Stimulated activated naive CD8-positive, alpha-beta T cell treated with anti-CD3 and anti-CD28 coated beads, Interleukin-15, Interleukin-2, amounts not matched to agents 100 U/mL and 50 U/mL, for 24 hours (primary cell): ENCODE measurements at regions not wholly inside any gene's neighbourhood (a gene's known extent, or its start where the extent isn't known, plus 50 kb on each side); places are given as distances from the start of the nearest gene placed in this dataset.
"Not testable (repeated sequence)": the region's sequence is repeated elsewhere in the genome, so short reads cannot be mapped to it uniquely, and the experiment has no call there.

Experiments
- ATAC-seq: fragments of 150-1000 bp; cut with Tn5 transposase; one replicate; pipeline ENCODE4 v1.10.0; 2021
- DNase-seq: peaks from one replicate; pipeline ENCODE4 v3.0.0; 2021

DNA sequence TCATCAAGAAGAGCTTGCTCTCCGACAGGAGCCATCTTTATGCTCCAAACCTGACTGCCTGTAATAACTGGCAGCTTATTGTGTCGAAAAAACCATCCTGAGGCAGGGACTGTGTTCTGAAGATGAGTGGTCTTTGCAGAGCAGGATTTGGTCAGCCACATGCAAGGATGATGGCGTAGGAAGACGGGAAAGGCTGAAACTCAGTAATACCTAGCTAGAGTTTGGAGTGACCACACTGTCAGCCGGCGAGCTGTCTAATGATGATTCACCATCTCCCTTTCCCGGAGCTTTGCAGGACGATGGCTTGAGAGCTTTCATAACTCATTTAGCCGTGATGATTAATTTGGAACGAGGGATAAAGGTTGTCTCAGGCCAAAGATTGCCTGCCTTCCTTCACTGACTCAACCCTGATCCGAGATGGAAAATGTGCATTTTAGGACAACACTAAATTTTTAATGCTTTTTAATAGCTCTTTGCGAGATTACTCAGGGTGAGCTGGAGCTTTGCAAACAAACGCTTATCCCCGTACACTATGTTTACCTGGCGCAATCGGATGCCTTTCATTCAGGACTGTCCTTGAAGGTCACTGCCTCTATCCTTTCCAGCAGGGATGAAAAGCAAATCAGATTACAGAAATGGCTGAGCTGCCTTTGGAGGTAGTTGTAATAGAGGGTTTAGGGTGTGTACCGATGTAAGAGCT is 288.5 kb downstream of the ASMT start:
- no peak for ATAC-seq
- no peak for DNase-seq

DNA sequence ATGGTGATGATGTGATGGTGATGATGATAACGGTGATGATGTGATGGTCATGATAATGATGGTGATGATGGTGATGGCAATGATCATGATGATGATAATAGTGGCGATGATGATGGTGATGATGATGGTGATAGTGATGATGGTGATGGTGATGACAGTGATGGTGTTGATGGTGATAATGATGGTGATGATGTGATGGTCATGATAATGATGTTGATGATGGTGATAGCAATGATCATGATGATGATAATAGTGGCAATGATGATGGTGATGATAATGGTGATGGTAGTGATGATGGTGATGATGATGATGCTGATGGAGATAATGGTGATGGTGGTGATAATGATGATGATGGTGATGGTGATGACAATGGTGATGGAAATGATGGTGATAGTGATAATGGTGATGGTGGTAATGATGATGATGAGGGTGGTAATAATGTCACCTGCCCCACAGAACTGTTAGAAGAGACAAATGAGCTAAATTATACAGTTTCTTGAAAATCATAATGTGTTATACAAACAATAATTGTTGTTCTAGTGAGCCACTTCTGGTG is 289.9 kb downstream of the ASMT start:
- ATAC-seq (no peak), DNase-seq (no peak)

DNA sequence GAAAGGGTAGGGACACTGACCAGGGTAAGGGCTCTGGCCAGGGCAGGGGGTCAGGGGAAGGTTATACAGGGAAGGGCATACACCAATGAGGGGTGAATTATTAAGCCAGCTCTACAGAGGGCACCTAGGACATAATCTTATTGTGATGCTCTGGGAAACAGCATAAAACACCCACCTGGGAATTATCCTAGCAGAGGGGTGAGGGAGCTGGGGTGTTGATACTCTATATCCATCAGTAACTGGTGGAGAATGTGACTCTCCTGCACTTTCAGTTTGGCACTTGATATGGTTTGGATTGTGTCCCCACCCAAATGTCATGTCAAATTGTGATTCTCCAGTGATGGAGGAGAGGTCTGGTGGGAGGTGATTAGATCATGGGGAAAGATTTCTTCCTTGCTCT is 291.2 kb downstream of the ASMT start:
- ATAC-seq (no peak), DNase-seq (no peak)

DNA sequence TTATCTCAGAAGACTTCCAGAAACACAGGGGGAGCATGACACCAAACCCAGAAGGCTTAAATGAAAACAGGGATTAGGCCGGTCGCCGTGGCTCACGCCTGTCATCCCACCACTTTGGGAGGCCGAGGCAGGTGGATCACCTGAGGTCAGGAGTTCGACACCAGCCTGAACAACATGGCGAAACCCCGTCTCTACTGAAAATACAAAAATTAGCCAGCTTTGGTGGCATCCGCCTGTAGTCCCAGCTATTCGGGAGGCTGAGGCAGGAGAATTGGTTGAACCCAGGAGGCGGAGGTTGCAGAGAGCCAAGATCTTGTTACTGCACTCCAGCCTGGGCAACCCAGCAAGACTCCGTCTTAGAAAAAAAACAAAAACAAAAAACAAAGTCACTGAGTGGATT is 294.1 kb downstream of the ASMT start:
- not testable (repeated sequence) for DNase-seq, ATAC-seq

DNA sequence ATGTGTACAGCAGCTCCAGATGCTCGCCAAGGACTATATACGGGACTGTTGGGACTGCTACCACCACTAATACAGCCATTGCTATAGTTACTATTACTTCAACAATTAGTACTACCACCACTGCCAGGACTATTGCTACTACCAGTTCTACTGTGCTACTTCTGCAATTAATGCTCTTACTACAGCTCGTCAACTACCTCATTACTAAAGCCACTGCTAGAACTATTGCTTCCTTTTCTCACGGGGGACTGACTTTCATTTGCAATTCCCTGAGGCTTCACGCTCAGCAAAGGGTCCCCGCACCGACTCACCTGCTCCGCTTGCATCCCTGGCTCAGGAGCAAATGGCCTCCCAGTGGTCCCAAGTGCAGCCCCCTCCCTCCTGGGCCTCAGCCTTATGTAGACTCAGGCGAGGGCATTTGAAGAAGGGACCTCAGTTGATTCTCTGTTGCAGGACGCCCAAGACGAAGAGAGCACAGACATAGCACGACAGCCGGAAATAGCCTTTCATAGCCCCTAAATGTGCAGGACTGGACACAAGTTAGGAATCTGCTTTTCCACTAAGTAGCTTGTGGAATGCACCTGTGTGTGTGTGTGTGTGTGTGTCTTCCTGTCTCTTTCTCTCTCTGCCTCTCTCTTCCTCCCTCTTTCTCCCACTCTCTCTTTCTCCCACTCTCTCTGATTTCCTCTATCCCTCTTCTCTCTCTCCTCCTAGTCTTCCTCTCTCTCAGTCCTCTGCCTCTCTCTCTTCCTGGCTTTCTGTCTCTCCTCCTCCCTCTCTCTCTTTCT is 294.8 kb downstream of the ASMT start:
- DNase-seq (no peak), ATAC-seq (no peak)

DNA sequence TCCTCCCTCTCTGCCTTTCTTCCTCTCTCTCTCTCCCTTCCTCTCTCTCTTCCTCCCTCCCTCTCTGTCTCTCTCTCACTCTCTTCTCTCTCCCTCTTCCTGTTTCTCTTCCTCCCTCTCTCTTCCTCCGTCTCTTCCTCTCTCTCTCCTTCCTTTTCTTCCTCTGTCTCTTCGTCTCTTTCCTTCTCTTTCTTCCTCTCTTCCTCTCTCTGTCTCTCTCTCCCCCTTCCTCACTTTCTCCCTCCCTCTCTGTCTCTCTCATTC is 295.3 kb downstream of the ASMT start:
- no peak for ATAC-seq
- no peak for DNase-seq

DNA sequence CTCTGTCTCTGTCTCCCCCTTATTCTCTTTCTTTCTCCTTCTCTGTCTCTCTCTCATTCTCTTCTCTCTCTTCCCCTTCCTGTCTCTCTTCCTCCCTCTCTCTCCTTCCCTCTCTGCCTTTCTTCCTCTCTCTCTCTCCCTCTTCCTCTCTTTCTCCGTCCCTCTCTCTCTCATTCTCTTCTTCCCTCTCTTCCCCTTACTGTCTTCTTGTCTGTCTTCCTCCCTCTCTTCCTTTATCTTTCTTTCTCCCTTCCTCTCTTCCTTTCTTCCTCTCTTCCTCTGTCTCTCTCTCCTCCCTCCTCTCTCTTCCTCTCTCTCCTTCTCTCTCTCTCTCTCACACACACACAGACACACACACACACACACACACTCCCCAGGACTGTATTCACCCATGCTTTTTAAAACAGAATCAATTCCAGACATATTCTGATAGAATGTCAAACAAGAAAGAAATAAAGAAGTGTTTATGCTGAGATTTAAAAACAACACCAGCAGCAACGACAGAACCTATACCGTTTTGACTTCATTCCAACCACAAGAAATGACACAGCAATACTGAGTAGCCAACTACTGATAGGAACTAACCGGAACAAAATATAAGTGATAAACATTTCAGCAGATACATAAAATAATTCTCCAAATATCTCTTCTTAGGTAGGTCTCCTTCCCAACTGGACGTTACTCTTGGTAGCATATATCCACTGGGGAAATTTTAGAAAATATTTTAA is 296.7 kb downstream of the ASMT start:
- ATAC-seq = no peak
- DNase-seq = no peak

DNA sequence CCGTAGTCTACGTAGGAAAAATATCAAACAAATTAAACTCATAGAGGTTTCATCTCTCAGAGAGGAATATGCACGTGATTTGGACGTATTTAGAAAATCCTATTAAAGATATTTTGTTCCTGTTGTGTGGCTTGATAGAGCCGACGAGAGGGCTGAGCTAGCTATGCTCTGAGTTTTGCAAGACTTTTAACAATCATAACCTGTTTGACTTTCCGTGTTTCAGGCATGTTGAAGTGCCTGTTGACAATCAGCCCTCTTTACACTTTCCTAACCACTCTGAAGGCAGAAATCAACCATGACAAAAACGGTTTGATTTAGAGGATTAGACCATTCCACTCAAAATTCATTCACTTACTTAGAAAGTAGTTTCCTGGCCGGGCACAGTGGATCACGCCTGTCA is 297.3 kb downstream of the ASMT start:
- DNase-seq (no peak), ATAC-seq (no peak)

DNA sequence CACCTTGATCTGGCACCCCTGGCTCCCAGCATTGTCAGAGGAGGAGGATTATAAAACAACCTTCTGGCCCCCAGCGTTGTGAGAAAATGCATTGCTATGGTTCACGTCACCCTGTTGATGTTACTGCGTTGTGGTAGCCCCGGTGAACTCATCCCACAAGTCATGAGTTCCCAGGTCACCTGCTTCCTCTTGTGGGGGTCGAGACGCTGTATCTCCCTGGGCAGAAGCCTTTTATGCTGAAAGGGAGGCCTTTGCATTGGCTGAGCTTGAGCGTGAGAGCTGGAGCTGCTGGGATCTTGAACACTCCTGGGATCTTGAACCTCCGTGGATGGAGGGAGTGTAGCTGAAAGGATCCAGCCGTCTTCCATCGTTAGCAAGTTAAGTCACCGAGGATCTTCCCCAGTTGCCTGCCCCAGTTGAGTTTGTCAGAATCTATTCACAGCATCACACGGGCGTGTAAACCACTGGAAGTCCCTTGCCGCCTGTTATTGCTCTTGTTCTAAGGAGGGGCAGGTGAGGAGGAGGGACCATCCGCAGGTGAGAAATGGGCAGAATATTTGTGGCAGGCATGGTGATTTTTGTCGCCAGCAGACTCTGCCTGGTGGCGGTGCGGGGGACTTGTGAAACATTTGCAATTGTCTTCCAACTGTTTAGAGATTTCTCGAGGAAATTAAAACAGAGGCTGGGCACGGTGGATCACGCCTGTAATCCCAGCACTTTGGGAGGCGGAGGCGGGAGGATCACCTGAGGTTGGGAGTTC is 299.9 kb downstream of the ASMT start:
- no peak for ATAC-seq
- no peak for DNase-seq

DNA sequence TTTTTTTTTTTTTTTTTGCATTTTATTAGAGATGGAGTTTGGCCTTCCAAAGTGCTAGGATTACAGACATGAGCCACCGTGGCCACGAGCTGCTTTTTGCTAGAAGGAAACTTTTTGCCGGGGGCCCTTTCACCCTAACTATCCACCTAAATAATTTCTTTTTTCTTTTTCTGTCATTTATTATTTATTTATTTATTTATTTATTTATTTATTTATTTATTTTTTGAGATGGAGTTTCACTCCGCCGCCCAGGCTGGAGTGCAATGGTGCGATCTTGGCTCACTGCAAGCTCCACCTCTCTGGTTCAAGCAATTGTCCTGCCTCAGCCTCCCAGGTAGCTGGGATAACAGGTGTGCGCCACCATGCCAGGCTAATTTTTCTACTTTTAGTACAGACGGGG is 303.9 kb downstream of the ASMT start:
- no peak for DNase-seq
- no peak for ATAC-seq

DNA sequence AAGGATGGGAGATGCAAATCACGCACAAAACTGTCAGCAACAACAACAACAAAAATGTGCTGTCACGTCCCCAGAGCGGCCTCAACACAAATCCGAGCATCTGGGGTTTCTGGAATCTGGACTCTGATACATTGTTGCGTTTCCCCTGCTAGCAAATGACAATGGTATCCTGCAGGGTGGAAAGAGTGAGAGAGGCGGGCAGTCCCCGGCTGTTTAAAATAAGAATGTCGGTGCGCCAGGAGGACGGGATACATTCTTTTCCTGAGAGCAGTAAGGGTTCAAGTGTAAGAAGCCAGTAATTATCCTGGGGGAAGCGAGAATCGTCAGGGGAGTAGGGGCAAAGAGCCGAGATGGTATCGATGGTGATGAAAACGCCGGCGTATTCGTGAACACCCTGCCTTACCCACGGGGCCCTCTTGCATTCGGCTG is 310.2 kb downstream of the ASMT start:
- ATAC-seq (no peak), DNase-seq (no peak)

DNA sequence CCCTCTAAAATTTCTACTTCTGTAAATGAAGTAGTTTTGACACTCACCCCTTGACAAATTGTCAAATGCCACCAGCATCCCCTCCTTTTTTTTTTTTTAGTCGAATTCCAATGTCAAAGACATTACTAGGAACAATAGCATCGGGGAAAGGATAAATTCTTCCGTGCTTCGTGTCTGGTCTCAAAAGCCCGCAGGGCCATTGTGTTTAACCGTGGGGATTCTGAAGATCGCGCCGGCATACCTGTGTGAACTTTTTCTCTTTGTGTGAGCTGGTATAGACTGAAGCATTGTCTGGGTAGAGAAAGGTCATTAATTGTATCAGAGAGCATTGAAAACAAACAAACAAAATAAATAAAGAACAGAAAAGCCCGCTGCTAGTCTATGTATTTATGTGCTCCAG is 313.9 kb downstream of the ASMT start:
- DNase-seq (no peak), ATAC-seq (no peak)

DNA sequence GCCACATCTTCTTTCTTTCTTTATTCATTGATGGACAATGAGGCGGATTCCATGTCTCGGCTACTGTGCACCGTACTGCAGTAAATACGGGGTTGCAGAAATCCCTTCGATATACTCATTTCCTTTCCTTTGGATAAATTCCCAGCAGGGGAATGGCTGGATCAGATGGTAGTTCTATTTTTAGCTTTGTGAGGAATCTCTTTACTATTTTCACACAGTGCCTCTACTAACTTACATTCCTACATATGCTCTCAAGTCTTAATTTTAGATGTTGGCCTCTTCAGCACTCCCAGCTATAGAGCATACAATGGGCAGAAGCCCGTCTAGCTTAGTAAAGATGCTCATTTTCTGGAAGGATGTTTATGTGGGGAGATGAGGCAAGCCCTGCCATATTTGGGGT is 317.4 kb downstream of the ASMT start:
- ATAC-seq = no peak
- DNase-seq = no peak

DNA sequence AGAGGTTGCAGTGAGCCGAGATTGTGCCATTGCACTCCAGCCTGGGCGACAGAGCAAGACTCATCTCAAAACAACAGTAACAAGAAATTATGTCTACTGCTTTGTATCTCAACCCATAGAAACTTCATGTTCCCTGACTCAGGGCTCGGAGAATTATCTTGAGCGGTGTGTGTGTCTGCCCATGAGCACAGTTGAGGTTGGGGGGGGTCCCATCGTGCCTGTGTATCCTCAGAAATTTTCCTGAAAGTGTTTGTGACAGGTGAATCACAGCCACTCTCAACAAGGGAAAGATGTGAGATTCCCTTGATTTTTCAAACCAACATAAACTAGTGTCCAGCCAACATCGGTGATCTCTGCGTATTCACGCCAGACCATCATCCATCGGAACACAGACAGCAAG is 319.1 kb downstream of the ASMT start:
- DNase-seq = no peak
- ATAC-seq = no peak

DNA sequence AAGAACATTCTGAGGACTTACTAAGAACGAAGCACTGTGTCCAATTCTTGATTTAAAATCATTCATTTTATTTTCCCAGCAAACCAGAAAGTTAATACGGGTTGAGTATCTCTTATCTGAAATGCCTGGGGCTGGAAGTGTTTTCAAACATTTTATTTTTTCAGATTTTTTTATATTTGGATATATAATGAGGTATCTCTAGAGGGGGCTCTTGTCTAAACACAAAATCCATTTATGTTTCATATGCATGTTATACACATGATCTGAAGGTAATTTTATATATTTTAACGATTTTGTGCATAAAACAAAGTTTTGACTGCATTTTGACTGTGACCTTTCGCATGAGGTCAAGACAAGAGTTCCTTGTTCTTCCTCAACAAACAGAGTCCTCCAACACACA is 320.9 kb downstream of the ASMT start:
- ATAC-seq = no peak
- no peak for DNase-seq

DNA sequence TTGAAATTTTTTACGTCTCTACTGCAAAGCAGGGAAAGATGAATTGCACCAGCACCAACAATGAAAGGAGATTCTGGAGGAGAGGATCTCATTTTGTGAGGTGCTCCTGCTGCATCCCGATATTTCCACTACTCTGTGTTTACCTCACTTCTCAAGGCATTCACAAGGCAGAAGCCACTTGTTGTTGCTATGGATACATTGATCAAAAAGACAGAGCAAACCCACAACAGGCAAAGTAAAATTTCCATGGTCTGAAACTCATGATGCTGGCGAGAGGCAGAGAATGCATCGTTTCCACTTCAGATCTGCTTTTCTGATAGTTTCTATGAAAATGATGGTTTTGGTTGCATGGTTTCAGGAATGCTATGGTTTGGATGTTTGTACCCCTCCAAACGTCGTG is 323.3 kb downstream of the ASMT start:
- ATAC-seq (no peak), DNase-seq (no peak)

DNA sequence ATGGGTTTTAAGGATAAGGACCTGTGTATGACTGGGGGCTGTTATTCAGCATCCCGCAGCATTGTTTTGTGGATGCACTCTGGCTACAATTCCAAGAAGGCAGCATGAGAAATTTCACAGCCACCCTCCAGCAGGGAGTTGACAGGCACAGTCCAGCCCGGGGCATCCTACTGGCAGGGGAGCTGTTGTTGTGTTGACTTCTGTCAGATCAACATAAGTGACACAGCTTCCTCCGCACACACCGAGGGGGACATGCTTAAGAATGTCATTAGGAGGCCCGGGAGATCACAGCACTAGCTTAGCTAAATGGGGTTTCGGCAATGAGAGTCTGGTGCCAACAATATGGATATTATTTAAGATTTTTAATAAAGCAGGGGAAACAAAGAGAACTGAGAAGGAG is 326.5 kb downstream of the ASMT start:
- ATAC-seq (no peak), DNase-seq (no peak)

DNA sequence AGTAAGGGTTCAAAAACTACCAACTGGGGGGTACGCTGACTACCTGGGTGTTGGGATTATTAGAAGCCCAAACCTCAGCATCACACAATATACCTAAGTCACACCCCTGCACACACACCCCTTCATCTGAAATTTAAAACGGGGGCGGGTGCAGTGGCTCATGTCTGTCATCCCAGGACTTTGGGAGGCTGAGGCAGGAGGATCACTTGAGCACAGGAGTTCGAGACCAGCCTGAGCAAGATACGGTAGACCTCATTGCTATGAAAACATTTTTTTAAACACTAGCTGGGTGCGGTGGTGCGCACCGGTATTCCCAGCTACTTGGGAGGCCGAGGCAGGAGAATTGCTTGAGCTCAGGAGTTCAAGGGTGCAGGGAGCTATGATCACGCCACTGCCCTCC is 331.0 kb downstream of the ASMT start:
- DNase-seq (no peak), ATAC-seq (no peak)

DNA sequence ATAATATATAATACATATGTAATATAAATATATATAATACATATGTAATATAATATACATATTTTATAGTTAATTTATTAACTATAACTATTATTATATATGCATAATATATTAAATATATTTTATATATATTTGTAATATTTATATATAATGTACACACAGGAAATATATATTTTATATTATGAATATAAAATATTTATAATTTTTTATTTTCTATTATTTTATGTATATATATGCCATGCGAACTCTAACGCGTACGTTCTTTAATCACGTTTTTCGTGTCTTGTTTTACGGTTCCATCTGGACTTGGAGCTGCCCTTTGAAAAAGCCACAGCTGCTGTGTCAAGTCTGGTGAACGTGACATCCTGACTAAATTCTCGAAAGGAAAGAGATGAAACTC is 332.1 kb downstream of the ASMT start:
- ATAC-seq = no peak
- DNase-seq = no peak
